WTC11 (cell line): ENCODE measurements at regions not wholly inside any gene's neighbourhood (a gene's known extent, or its start where the extent isn't known, plus 50 kb on each side); places are given as distances from the start of the nearest gene placed in this dataset.

Experiments used
- ATAC-seq: fragments of 200-7000 bp; cut with Tn5 transposase; 2 replicates; pipeline ENCODE4 v1.10.0; 2021; ENCODE audit warnings: mild to moderate bottlenecking, moderate library complexity
- CTCF ChIA-PET: fragments of 300-600 bp; sonication (Branson Sonifier 250); formaldehyde crosslinking; loops from one replicate; lab custom pipeline; 2021; ENCODE audit warnings: antibody characterized with exemption; lab: Charles Lee
- POLR2A ChIA-PET: fragments of 350-600 bp; sonication (Branson Sonifier 250); formaldehyde crosslinking; loops from one replicate; lab custom pipeline; 2021; ENCODE audit warnings: antibody characterized with exemption; lab: Charles Lee
- DNase-seq: peaks from one replicate; pipeline ENCODE4 v3.0.0; 2021; ENCODE audit warnings: low spot score
- H3K27ac Mint-ChIP-seq: 2 replicates; pipeline ENCODE4 v1.8.0; 2021; ENCODE audit warnings: mixed read lengths
- H3K27me3 Mint-ChIP-seq: 2 replicates; pipeline ENCODE4 v1.8.0; 2021; ENCODE audit warnings: low read depth, mild to moderate bottlenecking, moderate library complexity, mixed read lengths
- H3K36me3 Mint-ChIP-seq: 2 replicates; pipeline ENCODE4 v1.8.0; 2021; ENCODE audit warnings: mixed read lengths
- H3K4me1 Mint-ChIP-seq: 2 replicates; pipeline ENCODE4 v1.8.0; 2022; ENCODE audit warnings: mixed read lengths
- H3K4me3 Mint-ChIP-seq: 2 replicates; pipeline ENCODE4 v1.8.0; 2021; ENCODE audit warnings: mild to moderate bottlenecking, moderate library complexity, mixed read lengths
- H3K9me3 Mint-ChIP-seq: 2 replicates; pipeline ENCODE4 v1.8.0; 2021; ENCODE audit warnings: mixed read lengths
- ATF2 ChIP-seq: sonication (generic); formaldehyde crosslinking; IDR thresholded peaks from 2 replicates; pipeline ENCODE4 v1.8.1; 2022; ENCODE audit warnings: low read depth, missing genetic modification reagents, borderline replicate concordance
- CREB1 ChIP-seq: sonication (generic); formaldehyde crosslinking; IDR thresholded peaks from 2 replicates; pipeline ENCODE4 v1.8.0; 2023; ENCODE audit warnings: mild to moderate bottlenecking, missing genetic modification reagents
- CTCF ChIP-seq: fragments of 200-600 bp; IDR thresholded peaks from 2 replicates; pipeline ENCODE4 v1.8.0; 2022; ENCODE audit warnings: antibody characterized with exemption
- EMX1 ChIP-seq: fragments of 250-450 bp; sonication (Bioruptor Pico); IDR thresholded peaks from 2 replicates; pipeline ENCODE4 v1.8.0; 2021; ENCODE audit warnings: mild to moderate bottlenecking
- ESRRA ChIP-seq: sonication (generic); formaldehyde crosslinking; IDR thresholded peaks from 2 replicates; pipeline ENCODE4 v1.8.1; 2022; ENCODE audit warnings: mild to moderate bottlenecking, missing genetic modification reagents, borderline replicate concordance
- GABPB1 ChIP-seq: sonication (generic); formaldehyde crosslinking; IDR thresholded peaks from 2 replicates; pipeline ENCODE4 v1.8.1; 2023; ENCODE audit warnings: mild to moderate bottlenecking, missing genetic modification reagents
- RELA ChIP-seq: sonication (generic); formaldehyde crosslinking; IDR thresholded peaks from 2 replicates; pipeline ENCODE4 v1.8.1; 2022; ENCODE audit warnings: missing genetic modification reagents, mild to moderate bottlenecking, borderline replicate concordance
- SMAD3 ChIP-seq: sonication (generic); formaldehyde crosslinking; IDR thresholded peaks from 2 replicates; pipeline ENCODE4 v1.8.0; 2022; ENCODE audit warnings: missing genetic modification reagents, mild to moderate bottlenecking, borderline replicate concordance
- SOX15 ChIP-seq: fragments of 250-450 bp; sonication (Bioruptor Pico); IDR thresholded peaks from 2 replicates; pipeline ENCODE4 v1.9.0; 2021; ENCODE audit warnings: mild to moderate bottlenecking
- STAT6 ChIP-seq: sonication (generic); formaldehyde crosslinking; conservative IDR thresholded peaks from 2 replicates; pipeline ENCODE4 v1.8.1; 2023; ENCODE audit warnings: mild to moderate bottlenecking, low read depth, missing genetic modification reagents, moderate library complexity
- TEAD1 ChIP-seq: sonication (generic); formaldehyde crosslinking; IDR thresholded peaks from 2 replicates; pipeline ENCODE4 v1.8.0; 2022; ENCODE audit warnings: mild to moderate bottlenecking, missing genetic modification reagents
- TEAD4 ChIP-seq: sonication (generic); formaldehyde crosslinking; IDR thresholded peaks from 2 replicates; pipeline ENCODE4 v1.8.0; 2022; ENCODE audit warnings: mild to moderate bottlenecking, missing genetic modification reagents
- ZNF121 ChIP-seq: sonication (generic); formaldehyde crosslinking; IDR thresholded peaks from 2 replicates; pipeline ENCODE4 v1.8.0; 2023; ENCODE audit warnings: missing genetic modification reagents
- TF ChIP-seq, protein P1 (sequence below): sonication (generic); formaldehyde crosslinking; IDR thresholded peaks from 2 replicates; pipeline ENCODE4 v1.8.1; 2023; ENCODE audit warnings: mild to moderate bottlenecking, missing genetic modification reagents
- TF ChIP-seq, protein P2 (sequence below): fragments of 250-450 bp; sonication (Bioruptor Pico); IDR thresholded peaks from 2 replicates; pipeline ENCODE4 v1.9.0; 2021; ENCODE audit warnings: moderate library complexity, mild to moderate bottlenecking, inconsistent platforms, borderline replicate concordance
- TF ChIP-seq, protein P3 (sequence below): fragments of 250-450 bp; sonication (Bioruptor Pico); IDR thresholded peaks from 2 replicates; pipeline ENCODE4 v1.9.0; 2021; ENCODE audit warnings: mild to moderate bottlenecking, borderline replicate concordance
- TF ChIP-seq, protein P4 (sequence below): sonication (generic); formaldehyde crosslinking; IDR thresholded peaks from 2 replicates; pipeline ENCODE4 v1.8.0; 2022; ENCODE audit warnings: mild to moderate bottlenecking, missing genetic modification reagents
- TF ChIP-seq, protein P5 (sequence below): sonication (generic); formaldehyde crosslinking; IDR thresholded peaks from 2 replicates; pipeline ENCODE4 v1.8.0; 2022; ENCODE audit warnings: mild to moderate bottlenecking, missing genetic modification reagents

GRCh38 chr7:72493850-72494661, 81.9 kb upstream of the CALN1 start:
- POLR2A ChIA-PET: no interaction called here
- Mint-ChIP-seq H3K9me3 (peaks cover 21% of the 10 kb centered on the region), H3K36me3 (peaks cover 10% of the 10 kb centered on the region), H3K27ac (no peak overlapping the region), H3K27me3 (no peaks in the 10 kb centered on the region; the same call in 1 of the 2 replicates), H3K4me1 (no peaks in the 10 kb centered on the region), H3K4me3 (no peak overlapping the region)
- CTCF ChIA-PET: interaction anchor here (0.6 to 2.3 kb wide), 19 partner anchors 9 to 742 kb away, joined by 3 to 14 read pairs (median 4); no protein-coding TSS in a partner anchor
- TF ChIP-seq ATF2: no peak
- no peak for TF ChIP-seq SMAD3 (CRISPR knock-in tag)
- TF ChIP-seq EMX1 (CRISPR knock-in tag): no peak
- TF ChIP-seq GABPB1: no peak
- TF ChIP-seq RELA: no peak
- no peak for TF ChIP-seq TEAD4
- no peak for TF ChIP-seq ESRRA (CRISPR knock-in tag)
- no peak for TF ChIP-seq CREB1 (CRISPR knock-in tag)
- TF ChIP-seq, protein P1, sequence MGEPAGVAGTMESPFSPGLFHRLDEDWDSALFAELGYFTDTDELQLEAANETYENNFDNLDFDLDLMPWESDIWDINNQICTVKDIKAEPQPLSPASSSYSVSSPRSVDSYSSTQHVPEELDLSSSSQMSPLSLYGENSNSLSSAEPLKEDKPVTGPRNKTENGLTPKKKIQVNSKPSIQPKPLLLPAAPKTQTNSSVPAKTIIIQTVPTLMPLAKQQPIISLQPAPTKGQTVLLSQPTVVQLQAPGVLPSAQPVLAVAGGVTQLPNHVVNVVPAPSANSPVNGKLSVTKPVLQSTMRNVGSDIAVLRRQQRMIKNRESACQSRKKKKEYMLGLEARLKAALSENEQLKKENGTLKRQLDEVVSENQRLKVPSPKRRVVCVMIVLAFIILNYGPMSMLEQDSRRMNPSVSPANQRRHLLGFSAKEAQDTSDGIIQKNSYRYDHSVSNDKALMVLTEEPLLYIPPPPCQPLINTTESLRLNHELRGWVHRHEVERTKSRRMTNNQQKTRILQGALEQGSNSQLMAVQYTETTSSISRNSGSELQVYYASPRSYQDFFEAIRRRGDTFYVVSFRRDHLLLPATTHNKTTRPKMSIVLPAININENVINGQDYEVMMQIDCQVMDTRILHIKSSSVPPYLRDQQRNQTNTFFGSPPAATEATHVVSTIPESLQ: no peak
- TF ChIP-seq TEAD1 (CRISPR knock-in tag): no peak
- TF ChIP-seq, protein P2, sequence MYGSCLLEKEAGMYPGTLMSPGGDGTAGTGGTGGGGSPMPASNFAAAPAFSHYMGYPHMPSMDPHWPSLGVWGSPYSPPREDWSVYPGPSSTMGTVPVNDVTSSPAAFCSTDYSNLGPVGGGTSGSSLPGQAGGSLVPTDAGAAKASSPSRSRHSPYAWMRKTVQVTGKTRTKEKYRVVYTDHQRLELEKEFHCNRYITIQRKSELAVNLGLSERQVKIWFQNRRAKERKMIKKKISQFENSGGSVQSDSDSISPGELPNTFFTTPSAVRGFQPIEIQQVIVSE (CRISPR knock-in tag): no peak
- TF ChIP-seq, protein P3, sequence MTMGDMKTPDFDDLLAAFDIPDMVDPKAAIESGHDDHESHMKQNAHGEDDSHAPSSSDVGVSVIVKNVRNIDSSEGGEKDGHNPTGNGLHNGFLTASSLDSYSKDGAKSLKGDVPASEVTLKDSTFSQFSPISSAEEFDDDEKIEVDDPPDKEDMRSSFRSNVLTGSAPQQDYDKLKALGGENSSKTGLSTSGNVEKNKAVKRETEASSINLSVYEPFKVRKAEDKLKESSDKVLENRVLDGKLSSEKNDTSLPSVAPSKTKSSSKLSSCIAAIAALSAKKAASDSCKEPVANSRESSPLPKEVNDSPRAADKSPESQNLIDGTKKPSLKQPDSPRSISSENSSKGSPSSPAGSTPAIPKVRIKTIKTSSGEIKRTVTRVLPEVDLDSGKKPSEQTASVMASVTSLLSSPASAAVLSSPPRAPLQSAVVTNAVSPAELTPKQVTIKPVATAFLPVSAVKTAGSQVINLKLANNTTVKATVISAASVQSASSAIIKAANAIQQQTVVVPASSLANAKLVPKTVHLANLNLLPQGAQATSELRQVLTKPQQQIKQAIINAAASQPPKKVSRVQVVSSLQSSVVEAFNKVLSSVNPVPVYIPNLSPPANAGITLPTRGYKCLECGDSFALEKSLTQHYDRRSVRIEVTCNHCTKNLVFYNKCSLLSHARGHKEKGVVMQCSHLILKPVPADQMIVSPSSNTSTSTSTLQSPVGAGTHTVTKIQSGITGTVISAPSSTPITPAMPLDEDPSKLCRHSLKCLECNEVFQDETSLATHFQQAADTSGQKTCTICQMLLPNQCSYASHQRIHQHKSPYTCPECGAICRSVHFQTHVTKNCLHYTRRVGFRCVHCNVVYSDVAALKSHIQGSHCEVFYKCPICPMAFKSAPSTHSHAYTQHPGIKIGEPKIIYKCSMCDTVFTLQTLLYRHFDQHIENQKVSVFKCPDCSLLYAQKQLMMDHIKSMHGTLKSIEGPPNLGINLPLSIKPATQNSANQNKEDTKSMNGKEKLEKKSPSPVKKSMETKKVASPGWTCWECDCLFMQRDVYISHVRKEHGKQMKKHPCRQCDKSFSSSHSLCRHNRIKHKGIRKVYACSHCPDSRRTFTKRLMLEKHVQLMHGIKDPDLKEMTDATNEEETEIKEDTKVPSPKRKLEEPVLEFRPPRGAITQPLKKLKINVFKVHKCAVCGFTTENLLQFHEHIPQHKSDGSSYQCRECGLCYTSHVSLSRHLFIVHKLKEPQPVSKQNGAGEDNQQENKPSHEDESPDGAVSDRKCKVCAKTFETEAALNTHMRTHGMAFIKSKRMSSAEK: no peak
- TF ChIP-seq, protein P4, sequence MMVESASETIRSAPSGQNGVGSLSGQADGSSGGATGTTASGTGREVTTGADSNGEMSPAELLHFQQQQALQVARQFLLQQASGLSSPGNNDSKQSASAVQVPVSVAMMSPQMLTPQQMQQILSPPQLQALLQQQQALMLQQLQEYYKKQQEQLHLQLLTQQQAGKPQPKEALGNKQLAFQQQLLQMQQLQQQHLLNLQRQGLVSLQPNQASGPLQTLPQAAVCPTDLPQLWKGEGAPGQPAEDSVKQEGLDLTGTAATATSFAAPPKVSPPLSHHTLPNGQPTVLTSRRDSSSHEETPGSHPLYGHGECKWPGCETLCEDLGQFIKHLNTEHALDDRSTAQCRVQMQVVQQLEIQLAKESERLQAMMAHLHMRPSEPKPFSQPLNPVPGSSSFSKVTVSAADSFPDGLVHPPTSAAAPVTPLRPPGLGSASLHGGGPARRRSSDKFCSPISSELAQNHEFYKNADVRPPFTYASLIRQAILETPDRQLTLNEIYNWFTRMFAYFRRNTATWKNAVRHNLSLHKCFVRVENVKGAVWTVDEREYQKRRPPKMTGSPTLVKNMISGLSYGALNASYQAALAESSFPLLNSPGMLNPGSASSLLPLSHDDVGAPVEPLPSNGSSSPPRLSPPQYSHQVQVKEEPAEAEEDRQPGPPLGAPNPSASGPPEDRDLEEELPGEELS (CRISPR knock-in tag): no peak
- TF ChIP-seq, protein P5, sequence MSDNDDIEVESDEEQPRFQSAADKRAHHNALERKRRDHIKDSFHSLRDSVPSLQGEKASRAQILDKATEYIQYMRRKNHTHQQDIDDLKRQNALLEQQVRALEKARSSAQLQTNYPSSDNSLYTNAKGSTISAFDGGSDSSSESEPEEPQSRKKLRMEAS: no peak
- TF ChIP-seq STAT6 (CRISPR knock-in tag): no peak
- peak; percentile 82 for TF ChIP-seq CTCF
- peak; percentile 97 for TF ChIP-seq ZNF121 (CRISPR knock-in tag)
- no peak for TF ChIP-seq SOX15 (CRISPR knock-in tag)
- TF ChIP-seq, all 79 proteins: peak for 2
- DNase-seq (peak; percentile 83), ATAC-seq (peak; percentile 68; the same call in 1 of the 2 replicates)
